Suprapubic skin (tissue), 4 donors: ENCODE measurements at regions not wholly inside any gene's neighbourhood (a gene's known extent, or its start where the extent isn't known, plus 50 kb on each side); places are given as distances from the start of the nearest gene placed in this dataset.

Experiments
- DNase-seq, 2 donors: peaks; one replicate each; pipeline ENCODE4 v3.0.0-alpha.2; 2019; ENCODE audit warnings: low spot score in 2 of 2
- H3K27ac ChIP-seq: fragments of 200-600 bp; sonication (generic); one replicate; pipeline ENCODE4 v1.5.1; 2019
- H3K27me3 ChIP-seq: fragments of 200-600 bp; sonication (generic); one replicate; pipeline ENCODE4 v1.5.1; 2019
- H3K36me3 ChIP-seq: fragments of 200-600 bp; sonication (generic); one replicate; pipeline ENCODE4 v1.5.1; 2019
- H3K4me1 ChIP-seq: fragments of 200-600 bp; sonication (generic); one replicate; pipeline ENCODE4 v1.5.1; 2019
- H3K4me3 ChIP-seq: fragments of 200-600 bp; sonication (generic); one replicate; pipeline ENCODE4 v1.5.1; 2019; ENCODE audit warnings: mild to moderate bottlenecking
- H3K9me3 ChIP-seq: fragments of 200-600 bp; sonication (generic); one replicate; pipeline ENCODE4 v1.5.1; 2019
- CTCF ChIP-seq, 2 donors: fragments of 200-600 bp in 1 of 2; fragments of 450-650 bp in 1 of 2; sonication (generic) in 1 of 2; IDR thresholded peaks; one replicate each; pipeline ENCODE4 v1.5.1; 2016 to 2019; ENCODE audit warnings: antibody characterized with exemption in 2 of 2, mild to moderate bottlenecking in 1 of 2, moderate library complexity in 1 of 2
- EP300 ChIP-seq: sonication (generic); formaldehyde crosslinking; IDR thresholded peaks from one replicate; pipeline ENCODE4 v1.6.1; 2017; ENCODE audit warnings: antibody characterized with exemption
- POLR2A ChIP-seq, 2 donors: fragments of 450-650 bp; IDR thresholded peaks; one replicate each; pipeline ENCODE4 v1.6.1; 2017; ENCODE audit warnings: antibody characterized with exemption in 2 of 2, mild to moderate bottlenecking in 2 of 2, moderate library complexity in 2 of 2
- POLR2AphosphoS5 ChIP-seq, 3 donors: sonication (generic); formaldehyde crosslinking; IDR thresholded peaks; one replicate each; pipeline ENCODE4 v1.6.1; 2017; ENCODE audit warnings: antibody characterized with exemption in 3 of 3
- WGBS: methylation state at CpG from one replicate; pipeline ENCODE4 v1.1.5; 2018; 5-methylcytosine and 5-hydroxymethylcytosine counted together

- 93% methylated on average over 1 of the region's 1 CpG for WGBS
- H3K27me3 ChIP-seq: no peaks in the 10 kb centered on the region
- H3K27ac ChIP-seq: no peak overlapping the region
- no peak overlapping the region for H3K4me3 ChIP-seq
- no peaks in the 10 kb centered on the region for H3K9me3 ChIP-seq
- H3K36me3 ChIP-seq: no peaks in the 10 kb centered on the region
- DNase-seq: no peak
- TF ChIP-seq EP300 (no peak), POLR2AphosphoS5 (IDR thresholded peaks at IDR 0.05) (no peak), POLR2A (IDR thresholded peaks at IDR 0.05) (no peak), CTCF (IDR thresholded peaks at IDR 0.05) (no peak)
- no peaks in the 10 kb centered on the region for H3K4me1 ChIP-seq
These were observed 156.8 kb upstream of the SFRP2 start for GRCh38 chr4:153945704-153946103.

- Histone ChIP-seq H3K4me3 (no peak overlapping the region), H3K9me3 (no peaks in the 10 kb centered on the region), H3K27me3 (no peaks in the 10 kb centered on the region), H3K36me3 (no peaks in the 10 kb centered on the region), H3K4me1 (no peaks in the 10 kb centered on the region), H3K27ac (no peak overlapping the region)
- 88% methylated on average over 1 of the region's 1 CpG for whole genome bisulfite sequencing
- no peak for DNase-seq
- TF ChIP-seq POLR2AphosphoS5 (IDR thresholded peaks at IDR 0.05) (no peak), CTCF (IDR thresholded peaks at IDR 0.05) (no peak), POLR2A (IDR thresholded peaks at IDR 0.05) (no peak), EP300 (no peak)
These were observed 155.0 kb upstream of the SFRP2 start for GRCh38 chr4:153943738-153944415.

GRCh38 chr4:153940916-153941315 lies 152.0 kb upstream of the SFRP2 start:
- H3K36me3 ChIP-seq: no peaks in the 10 kb centered on the region
- H3K9me3 ChIP-seq: no peaks in the 10 kb centered on the region
- H3K4me3 ChIP-seq: no peak overlapping the region
- H3K27ac ChIP-seq: no peak overlapping the region
- TF ChIP-seq EP300 (no peak), CTCF (IDR thresholded peaks at IDR 0.05) (no peak), POLR2AphosphoS5 (IDR thresholded peaks at IDR 0.05) (no peak), POLR2A (IDR thresholded peaks at IDR 0.05) (no peak)
- H3K4me1 ChIP-seq: no peaks in the 10 kb centered on the region
- no peak for DNase-seq
- 64% methylated on average over 4 of the region's 4 CpGs for WGBS
- H3K27me3 ChIP-seq: no peaks in the 10 kb centered on the region

- no peaks in the 10 kb centered on the region for H3K36me3 ChIP-seq
- no peak for TF ChIP-seq POLR2A (IDR thresholded peaks at IDR 0.05)
- TF ChIP-seq EP300: no peak
- TF ChIP-seq POLR2AphosphoS5 (IDR thresholded peaks at IDR 0.05): no peak
- no peak for TF ChIP-seq CTCF (IDR thresholded peaks at IDR 0.05)
- H3K27me3 ChIP-seq: no peaks in the 10 kb centered on the region
- no peak for DNase-seq
- no peak overlapping the region for H3K27ac ChIP-seq
- no peaks in the 10 kb centered on the region for H3K9me3 ChIP-seq
- no peak overlapping the region for H3K4me3 ChIP-seq
- WGBS: 53% methylated on average over 1 of the region's 1 CpG
- no peaks in the 10 kb centered on the region for H3K4me1 ChIP-seq
These were observed 150.7 kb upstream of the SFRP2 start for GRCh38 chr4:153939570-153939969.

- Histone ChIP-seq H3K9me3 (no peaks in the 10 kb centered on the region), H3K4me1 (no peaks in the 10 kb centered on the region), H3K27me3 (no peaks in the 10 kb centered on the region), H3K4me3 (no peak overlapping the region), H3K27ac (no peak overlapping the region), H3K36me3 (no peaks in the 10 kb centered on the region)
- no peak for DNase-seq
- TF ChIP-seq POLR2A (IDR thresholded peaks at IDR 0.05) (no peak), POLR2AphosphoS5 (IDR thresholded peaks at IDR 0.05) (no peak)
- WGBS: 82% methylated on average over 4 of the region's 4 CpGs
These were observed 150.1 kb upstream of the SFRP2 start for GRCh38 chr4:153938994-153939393.

GRCh38 chr4:153937289-153937688 lies 148.4 kb upstream of the SFRP2 start:
- H3K9me3 ChIP-seq: no peaks in the 10 kb centered on the region
- H3K27ac ChIP-seq: no peak overlapping the region
- 69% methylated on average over 4 of the region's 4 CpGs for WGBS
- no peak overlapping the region for H3K4me3 ChIP-seq
- H3K27me3 ChIP-seq: no peaks in the 10 kb centered on the region
- no peaks in the 10 kb centered on the region for H3K36me3 ChIP-seq
- no peak for DNase-seq
- TF ChIP-seq EP300: no peak
- TF ChIP-seq CTCF (IDR thresholded peaks at IDR 0.05): no peak
- no peak for TF ChIP-seq POLR2AphosphoS5 (IDR thresholded peaks at IDR 0.05)
- TF ChIP-seq POLR2A (IDR thresholded peaks at IDR 0.05): no peak
- H3K4me1 ChIP-seq: no peaks in the 10 kb centered on the region
